Fibroblast of the aortic adventitia (primary cell): ENCODE measurements at regions not wholly inside any gene's neighbourhood (a gene's known extent, or its start where the extent isn't known, plus 50 kb on each side); places are given as distances from the start of the nearest gene placed in this dataset.

Experiments used
- DNase-seq: peaks from one replicate; pipeline ENCODE4 v3.0.0-alpha.2; 2010; ENCODE audit warnings: low read depth
- H3K4me3 ChIP-seq: 2 replicates; pipeline ENCODE4 v1.5.1; 2011; ENCODE audit warnings: low read depth, mild to moderate bottlenecking, control low read depth, low read length, moderate library complexity
- TF ChIP-seq, protein P1 (sequence below): IDR thresholded peaks from 2 replicates; pipeline ENCODE4 v1.5.1; 2011; ENCODE audit warnings: mild to moderate bottlenecking, low read length, control low read depth, inconsistent platforms; ENCODE audit not compliant: insufficient read depth

DNA sequence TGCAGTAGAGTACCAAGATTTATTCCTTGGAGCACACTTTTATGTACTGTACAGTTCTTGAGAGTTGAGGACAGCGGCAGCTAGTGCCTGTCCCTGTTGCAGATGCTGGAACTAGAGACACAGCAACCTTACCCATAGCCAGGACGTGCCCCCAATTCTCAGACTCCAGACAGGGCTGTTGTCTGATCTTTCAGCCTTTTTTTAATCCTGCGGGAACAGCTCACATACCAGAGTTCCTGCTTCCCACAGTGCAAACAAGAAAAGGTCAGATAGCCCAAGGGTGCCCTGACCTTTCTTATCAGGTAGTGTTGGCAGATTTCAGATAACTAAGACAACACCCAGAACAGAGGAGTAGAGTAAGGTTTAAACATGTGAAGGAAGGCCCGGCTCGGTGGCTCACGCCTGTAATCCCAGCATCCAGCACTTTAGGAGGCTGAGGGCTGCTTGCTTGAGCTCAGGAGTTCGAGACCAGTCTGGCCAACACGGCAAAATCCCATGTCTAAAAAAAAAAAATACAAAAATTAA is 78.5 kb downstream of the DOP1B start:
- DNase-seq: no peak

DNA sequence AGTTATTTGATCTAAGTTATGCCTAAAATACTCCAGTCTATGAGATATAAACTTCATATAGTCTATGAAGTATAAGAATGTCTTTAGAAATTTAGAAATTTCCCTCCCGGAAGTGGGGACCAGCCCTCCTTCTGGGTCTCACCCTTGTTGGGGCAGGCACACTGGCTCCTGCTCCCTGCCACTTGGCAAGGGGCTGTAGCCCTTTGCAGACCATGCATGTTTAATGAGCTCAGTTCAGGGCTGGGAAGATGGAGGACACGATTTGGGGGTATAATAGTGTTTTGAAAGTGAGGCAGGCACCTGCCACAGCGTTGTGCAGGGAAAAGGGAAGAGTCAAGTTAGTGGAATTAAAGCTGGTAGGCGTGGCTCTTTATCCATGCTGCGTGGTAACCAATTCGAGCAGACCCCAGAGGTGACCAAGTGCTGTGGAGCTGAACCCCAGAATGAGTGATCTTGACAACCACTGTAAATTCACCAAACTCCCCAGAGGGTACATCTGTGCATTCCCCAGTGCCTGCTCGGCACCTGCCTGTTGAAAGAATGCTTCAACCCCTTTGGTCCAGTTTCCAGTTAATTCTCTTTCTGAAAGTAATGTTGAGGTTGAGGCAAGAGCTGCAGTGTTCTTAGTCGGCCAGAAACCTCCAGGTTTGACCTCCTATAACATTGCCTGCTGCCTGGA is 79.6 kb downstream of the DOP1B start:
- DNase-seq: no peak
- TF ChIP-seq, protein P1, sequence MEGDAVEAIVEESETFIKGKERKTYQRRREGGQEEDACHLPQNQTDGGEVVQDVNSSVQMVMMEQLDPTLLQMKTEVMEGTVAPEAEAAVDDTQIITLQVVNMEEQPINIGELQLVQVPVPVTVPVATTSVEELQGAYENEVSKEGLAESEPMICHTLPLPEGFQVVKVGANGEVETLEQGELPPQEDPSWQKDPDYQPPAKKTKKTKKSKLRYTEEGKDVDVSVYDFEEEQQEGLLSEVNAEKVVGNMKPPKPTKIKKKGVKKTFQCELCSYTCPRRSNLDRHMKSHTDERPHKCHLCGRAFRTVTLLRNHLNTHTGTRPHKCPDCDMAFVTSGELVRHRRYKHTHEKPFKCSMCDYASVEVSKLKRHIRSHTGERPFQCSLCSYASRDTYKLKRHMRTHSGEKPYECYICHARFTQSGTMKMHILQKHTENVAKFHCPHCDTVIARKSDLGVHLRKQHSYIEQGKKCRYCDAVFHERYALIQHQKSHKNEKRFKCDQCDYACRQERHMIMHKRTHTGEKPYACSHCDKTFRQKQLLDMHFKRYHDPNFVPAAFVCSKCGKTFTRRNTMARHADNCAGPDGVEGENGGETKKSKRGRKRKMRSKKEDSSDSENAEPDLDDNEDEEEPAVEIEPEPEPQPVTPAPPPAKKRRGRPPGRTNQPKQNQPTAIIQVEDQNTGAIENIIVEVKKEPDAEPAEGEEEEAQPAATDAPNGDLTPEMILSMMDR: no peak

More for the DNA sequence above, 78.5 kb downstream of the DOP1B start:
- H3K4me3 ChIP-seq: no peak overlapping the region
- TF ChIP-seq, protein P1: no peak

DNA sequence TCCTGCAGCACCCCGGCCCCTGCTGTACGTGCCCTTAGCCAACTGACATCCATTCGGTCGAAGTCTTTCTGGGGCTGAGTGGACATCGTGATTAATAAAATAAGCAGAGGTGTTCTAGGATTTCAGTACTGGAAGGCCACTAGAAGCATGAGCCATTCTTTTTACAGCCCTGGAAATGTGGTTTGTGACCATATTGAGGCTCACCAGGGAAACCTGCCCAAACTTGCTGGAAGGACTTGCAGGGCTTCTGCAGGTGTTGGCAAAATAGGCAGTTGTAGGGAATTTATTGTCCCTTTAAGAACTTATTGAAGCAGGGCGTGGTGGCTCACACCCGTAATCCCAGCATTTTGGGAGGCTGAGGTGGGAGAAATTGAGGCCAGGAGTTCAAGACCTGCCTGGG is 80.8 kb downstream of the DOP1B start:
- DNase-seq: no peak
- H3K4me3 ChIP-seq: no peak overlapping the region
- TF ChIP-seq, protein P1: no peak

More for the DNA sequence above, 79.6 kb downstream of the DOP1B start:
- H3K4me3 ChIP-seq: no peak overlapping the region

GRCh38 chr21:36239585-36239984 is 80.4 kb upstream of the MORC3 start:
- H3K4me3 ChIP-seq: no peak overlapping the region
- TF ChIP-seq, protein P1: no peak
- no peak for DNase-seq

GRCh38 chr21:36241717-36242116 is 78.3 kb upstream of the MORC3 start:
- H3K4me3 ChIP-seq: no peak overlapping the region
- no peak for DNase-seq
- TF ChIP-seq, protein P1: no peak

DNA sequence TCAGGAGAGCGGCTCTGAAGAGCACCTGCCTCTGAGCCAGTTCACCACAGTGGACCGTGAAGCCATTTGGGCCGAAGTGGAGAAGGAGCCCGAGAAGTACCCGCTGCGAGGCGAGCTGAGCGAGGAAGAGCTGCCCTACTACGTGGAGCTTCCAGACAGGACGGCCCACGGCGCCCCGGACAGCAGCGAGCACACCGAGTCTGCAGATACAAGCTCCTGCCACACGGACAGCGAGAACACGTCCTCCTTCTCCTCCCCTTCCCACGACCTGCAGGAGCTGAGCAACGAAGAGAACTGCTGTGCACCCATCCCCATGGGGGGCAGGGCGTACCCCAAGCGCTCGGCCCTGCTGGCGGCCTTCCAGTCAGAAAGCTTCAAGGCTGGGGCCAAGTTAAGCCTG is 74.9 kb upstream of the MORC3 start:
- TF ChIP-seq, protein P1: no peak
- H3K4me3 ChIP-seq: no peak overlapping the region
- no peak for DNase-seq
